SK-N-SH treated with all-trans-retinoic acid at 6 μM for 48 hours (cell line): ENCODE measurements at regions not wholly inside any gene's neighbourhood (a gene's known extent, or its start where the extent isn't known, plus 50 kb on each side); places are given as distances from the start of the nearest gene placed in this dataset.
A peak's percentile ranks its signal among the peaks of the same experiment; 100 is the strongest.

Experiments
- ATAC-seq: fragments of 200-7000 bp; cut with Tn5 transposase; 3 replicates; pipeline ENCODE4 v1.9.1; 2020; ENCODE audit warnings: mild to moderate bottlenecking, moderate library complexity
- ARNTL ChIP-seq: fragments of 450-650 bp; formaldehyde crosslinking; IDR thresholded peaks from 2 replicates; pipeline ENCODE4 v1.5.0; 2020; ENCODE audit warnings: low read depth, mild to moderate bottlenecking, moderate library complexity, borderline replicate concordance
- BACH2 ChIP-seq: fragments of 250-450 bp; sonication (Bioruptor Pico); IDR thresholded peaks from 2 replicates; pipeline ENCODE4 v1.9.0; 2021; ENCODE audit warnings: mild to moderate bottlenecking, borderline replicate concordance
- CREB5 ChIP-seq: fragments of 250-450 bp; sonication (Bioruptor Pico); IDR thresholded peaks from 2 replicates; pipeline ENCODE4 v1.5.1; 2020; ENCODE audit warnings: low read depth, mild to moderate bottlenecking, moderate library complexity
- CSDC2 ChIP-seq: fragments of 250-450 bp; sonication (Bioruptor Pico); IDR thresholded peaks from 2 replicates; pipeline ENCODE4 v1.5.0; 2020; ENCODE audit warnings: mild to moderate bottlenecking, moderate library complexity
- CSRNP3 ChIP-seq: fragments of 250-450 bp; sonication (Bioruptor Pico); IDR thresholded peaks from 2 replicates; pipeline ENCODE4 v1.5.1; 2021; ENCODE audit warnings: mild to moderate bottlenecking, moderate library complexity
- ESRRG ChIP-seq: fragments of 250-450 bp; sonication (Bioruptor Pico); IDR thresholded peaks from 2 replicates; pipeline ENCODE4 v1.6.1; 2021; ENCODE audit warnings: mild to moderate bottlenecking
- GLIS3 ChIP-seq: fragments of 250-450 bp; sonication (Bioruptor Pico); IDR thresholded peaks from 2 replicates; pipeline ENCODE4 v1.5.0; 2020; ENCODE audit warnings: mild to moderate bottlenecking, moderate library complexity
- ISL1 ChIP-seq: fragments of 250-450 bp; sonication (Bioruptor Pico); IDR thresholded peaks from 2 replicates; pipeline ENCODE4 v2.1.2; 2022; ENCODE audit warnings: mild to moderate bottlenecking, moderate library complexity
- OSR1 ChIP-seq: fragments of 250-450 bp; sonication (Bioruptor Pico); IDR thresholded peaks from 2 replicates; pipeline ENCODE4 v1.8.0; 2022; ENCODE audit warnings: moderate library complexity, mild to moderate bottlenecking, inconsistent platforms
- POU6F1 ChIP-seq: fragments of 250-450 bp; sonication (Bioruptor Pico); IDR thresholded peaks from 2 replicates; pipeline ENCODE4 v1.8.0; 2021; ENCODE audit warnings: low read depth, mild to moderate bottlenecking, moderate library complexity, borderline replicate concordance
- PPARA ChIP-seq: fragments of 250-450 bp; sonication (Bioruptor Pico); IDR thresholded peaks from 2 replicates; pipeline ENCODE4 v1.5.0; 2020; ENCODE audit warnings: mild to moderate bottlenecking, borderline replicate concordance
- RARB ChIP-seq: fragments of 250-450 bp; sonication (Bioruptor Pico); IDR thresholded peaks from 2 replicates; pipeline ENCODE4 v1.8.0; 2021; ENCODE audit warnings: mild to moderate bottlenecking, moderate library complexity
- SNAI2 ChIP-seq: fragments of 250-450 bp; sonication (Bioruptor Pico); IDR thresholded peaks from 2 replicates; pipeline ENCODE4 v1.5.0; 2020; ENCODE audit warnings: mild to moderate bottlenecking, moderate library complexity
- TCF4 ChIP-seq: fragments of 250-450 bp; sonication (Bioruptor Pico); IDR thresholded peaks from 2 replicates; pipeline ENCODE4 v1.8.0; 2021; ENCODE audit warnings: mild to moderate bottlenecking, moderate library complexity, borderline replicate concordance
- TOX ChIP-seq: fragments of 250-450 bp; sonication (Bioruptor Pico); IDR thresholded peaks from 2 replicates; pipeline ENCODE4 v1.8.0; 2021; ENCODE audit warnings: mild to moderate bottlenecking, moderate library complexity, borderline replicate concordance
- TSHZ2 ChIP-seq: fragments of 250-450 bp; sonication (Bioruptor Pico); IDR thresholded peaks from 2 replicates; pipeline ENCODE4 v1.5.0; 2020; ENCODE audit warnings: mild to moderate bottlenecking, moderate library complexity
- ZC3H10 ChIP-seq: fragments of 250-450 bp; sonication (Bioruptor Pico); IDR thresholded peaks from 2 replicates; pipeline ENCODE4 v1.5.1; 2021; ENCODE audit warnings: mild to moderate bottlenecking, moderate library complexity
- ZFP3 ChIP-seq: fragments of 250-450 bp; sonication (Bioruptor Pico); IDR thresholded peaks from 2 replicates; pipeline ENCODE4 v1.5.0; 2020; ENCODE audit warnings: mild to moderate bottlenecking, moderate library complexity
- ZFP30 ChIP-seq: fragments of 450-650 bp; formaldehyde crosslinking; IDR thresholded peaks from 2 replicates; pipeline ENCODE4 v1.5.0; 2022; ENCODE audit warnings: mild to moderate bottlenecking, moderate library complexity
- ZNF565 ChIP-seq: fragments of 450-650 bp; formaldehyde crosslinking; conservative IDR thresholded peaks from 2 replicates; pipeline ENCODE4 v1.5.0; 2020; ENCODE audit warnings: low read depth, mild to moderate bottlenecking, moderate library complexity
- ZNF70 ChIP-seq: fragments of 450-650 bp; formaldehyde crosslinking; IDR thresholded peaks from 2 replicates; pipeline ENCODE4 v1.5.0; 2020; ENCODE audit warnings: mild to moderate bottlenecking, moderate library complexity

- no peak for ATAC-seq
- TF ChIP-seq POU6F1, result no peak
- TF ChIP-seq OSR1 (CRISPR knock-in tag), result no peak
- TF ChIP-seq ZNF70, result no peak
- TF ChIP-seq ISL1, result no peak
- no peak for TF ChIP-seq CSRNP3 (CRISPR knock-in tag)
- TF ChIP-seq ZC3H10 (CRISPR knock-in tag), result no peak
- TF ChIP-seq TOX (CRISPR knock-in tag), result no peak
- no peak for TF ChIP-seq ESRRG
These were observed 52.5 kb upstream of the GGTA1 start for GRCh38 chr9:121551985-121552753.

GRCh38 chr9:121556082-121556481 is 56.4 kb upstream of the GGTA1 start:
- ATAC-seq, result no peak
- TF ChIP-seq ZFP3 (no peak), OSR1 (CRISPR knock-in tag) (no peak), TCF4 (CRISPR knock-in tag) (no peak), ZNF70 (no peak), CREB5 (CRISPR knock-in tag) (no peak), POU6F1 (no peak), ZNF565 (CRISPR knock-in tag) (no peak), CSDC2 (CRISPR knock-in tag) (no peak), ZC3H10 (CRISPR knock-in tag) (no peak), RARB (no peak), ZFP30 (CRISPR knock-in tag) (no peak), PPARA (CRISPR knock-in tag) (no peak), CSRNP3 (CRISPR knock-in tag) (no peak), TOX (CRISPR knock-in tag) (no peak)

- TF ChIP-seq CREB5 (CRISPR knock-in tag) (no peak), SNAI2 (CRISPR knock-in tag) (no peak), ZNF565 (CRISPR knock-in tag) (no peak), GLIS3 (no peak), POU6F1 (no peak), OSR1 (CRISPR knock-in tag) (no peak), ARNTL (no peak), PPARA (CRISPR knock-in tag) (no peak), TCF4 (CRISPR knock-in tag) (no peak), BACH2 (CRISPR knock-in tag) (no peak), TSHZ2 (no peak)
- peak; percentile 65 for ATAC-seq
These were observed 56.9 kb upstream of the GGTA1 start for GRCh38 chr9:121556580-121556979.
